ENCODE measurements at regions not wholly inside any gene's neighbourhood (a gene's known extent, or its start where the extent isn't known, plus 50 kb on each side); places are given as distances from the start of the nearest gene placed in this dataset.

DNA sequence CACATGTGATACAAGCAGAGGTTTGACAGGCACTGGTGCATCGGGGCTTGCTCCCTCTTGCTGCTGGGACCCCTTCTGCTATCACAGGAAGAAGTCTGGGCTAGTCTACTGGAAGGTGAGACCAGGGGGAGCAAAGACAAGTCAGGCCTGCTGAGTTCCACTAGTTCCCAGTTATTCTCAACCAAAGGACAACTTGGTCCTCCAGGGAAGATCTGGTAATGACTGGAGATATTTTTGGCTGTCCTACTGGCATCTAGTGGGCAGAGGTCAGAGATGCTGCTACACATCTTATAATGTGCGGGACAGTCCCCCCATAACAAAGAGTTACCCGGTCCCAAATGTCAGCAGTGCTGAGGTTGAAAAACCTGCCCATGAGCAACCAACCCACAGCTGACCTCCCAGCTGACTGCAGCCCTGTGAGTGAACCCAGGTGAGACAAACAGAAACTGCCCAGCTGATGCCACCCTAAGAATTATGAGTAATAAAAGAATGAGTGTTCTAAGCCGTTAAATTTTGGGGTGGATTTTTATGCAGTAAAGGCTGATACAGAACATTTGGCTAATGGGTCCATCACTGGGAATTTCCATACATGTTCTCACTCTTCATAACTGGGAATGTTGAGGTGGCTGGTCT lies 71.6 kb downstream of the NENF start (continued):
- no peak for TF ChIP-seq KDM1A (IDR thresholded peaks at IDR 0.05; ENCODE audit: borderline replicate concordance)
- no peak for TF ChIP-seq BACH1 (IDR thresholded peaks at IDR 0.05; ENCODE audit: borderline replicate concordance)
- TF ChIP-seq EP300 (IDR thresholded peaks at IDR 0.05; ENCODE audit: borderline replicate concordance in 1 of 2, control insufficient read depth in 1 of 2, low read depth in 2 of 2, low read length in 2 of 2): no peak
- no peak for TF ChIP-seq SRF (IDR thresholded peaks at IDR 0.05; ENCODE audit: low read depth in 2 of 2, low read length in 2 of 2)
- TF ChIP-seq CREB1 (IDR thresholded peaks at IDR 0.05; ENCODE audit: low read depth): no peak
- TF ChIP-seq TCF3 (IDR thresholded peaks at IDR 0.05; ENCODE audit: borderline replicate concordance, insufficient read depth, low read depth, low read length): no peak
- TF ChIP-seq BHLHE40 (IDR thresholded peaks at IDR 0.05; ENCODE audit: borderline replicate concordance in 1 of 2, low read depth in 2 of 2, low read length in 1 of 2): no peak

DNA sequence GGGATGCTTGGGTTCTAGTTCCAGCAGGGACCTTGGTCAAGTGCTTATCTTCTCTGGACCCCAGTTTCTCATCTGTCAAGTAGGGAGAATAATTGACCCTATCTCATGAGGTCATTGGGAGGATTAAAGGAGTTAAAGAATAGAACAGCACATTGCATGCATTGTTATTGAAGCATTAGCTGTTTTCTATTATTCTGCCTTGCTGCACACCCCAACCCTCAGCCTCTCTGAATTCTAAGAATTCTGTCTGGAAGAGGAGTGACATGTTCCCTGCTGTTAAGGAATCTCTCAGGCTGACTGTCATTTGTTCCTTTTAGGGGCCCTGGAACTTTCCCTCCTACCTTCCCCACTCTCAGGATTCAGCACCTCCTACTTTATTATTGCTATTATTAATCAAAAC lies 73.9 kb downstream of the NENF start:
- H2AFZ ChIP-seq (ENCODE audit: control insufficient read depth, low read depth, low read length): no peak overlapping the region
- peaks cover 5% of the 10 kb centered on the region; the same call in 1 of the 2 replicates for H3K4me1 ChIP-seq (ENCODE audit: control insufficient read depth, insufficient read depth, low read length)
- intact Hi-C loops (cut with micrococcal nuclease; ENCODE audit: unreplicated experiment): no loop called here
- H3K9me3 ChIP-seq (replicated peaks; ENCODE audit: control insufficient read depth, insufficient read depth, low read length): no peaks in the 10 kb centered on the region; the same call in 2 of the 3 replicates
- DNase-seq (ENCODE audit: low read depth, low spot score) (no peak), FAIRE-seq (no peak), ATAC-seq (no peak)
- no peaks in the 10 kb centered on the region for H3K36me3 ChIP-seq (ENCODE audit: control insufficient read depth in 2 of 2, insufficient read depth in 2 of 2, low read length in 1 of 2)
- H3K79me2 ChIP-seq (ENCODE audit: control insufficient read depth, insufficient read depth, low read length): no peaks in the 10 kb centered on the region
- H3K4me2 ChIP-seq (ENCODE audit: control insufficient read depth, insufficient read depth): no peak overlapping the region
- H3K27ac ChIP-seq (ENCODE audit: control insufficient read depth, insufficient read depth): no peak overlapping the region
- in situ Hi-C loops (cut with MboI): no loop called here
- no peak overlapping the region for H3K9ac ChIP-seq (ENCODE audit: control insufficient read depth, insufficient read depth, low read length)
- ChIA-PET SMC1A (ENCODE audit: uncharacterized antibody, unreplicated experiment) (no interaction called here), POLR2A (no interaction called here), CTCF (no interaction called here), RAD21 (ENCODE audit: unreplicated experiment) (no interaction called here)
- H3K27me3 ChIP-seq (replicated peaks in 1 of 2; ENCODE audit: control insufficient read depth in 2 of 2, insufficient read depth in 2 of 2, low read length in 1 of 2): no peaks in the 10 kb centered on the region; a peak in 1 of 4 replicates
- TF ChIP-seq BHLHE40 (IDR thresholded peaks at IDR 0.05; ENCODE audit: borderline replicate concordance in 1 of 2, low read depth in 2 of 2, low read length in 1 of 2): no peak
- TF ChIP-seq CBX3 (IDR thresholded peaks at IDR 0.05; ENCODE audit: borderline replicate concordance, low read depth): no peak
- TF ChIP-seq, protein P1, sequence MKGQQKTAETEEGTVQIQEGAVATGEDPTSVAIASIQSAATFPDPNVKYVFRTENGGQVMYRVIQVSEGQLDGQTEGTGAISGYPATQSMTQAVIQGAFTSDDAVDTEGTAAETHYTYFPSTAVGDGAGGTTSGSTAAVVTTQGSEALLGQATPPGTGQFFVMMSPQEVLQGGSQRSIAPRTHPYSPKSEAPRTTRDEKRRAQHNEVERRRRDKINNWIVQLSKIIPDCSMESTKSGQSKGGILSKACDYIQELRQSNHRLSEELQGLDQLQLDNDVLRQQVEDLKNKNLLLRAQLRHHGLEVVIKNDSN (IDR thresholded peaks at IDR 0.05; ENCODE audit: borderline replicate concordance, extremely low read length, insufficient read depth, low read depth, low read length): no peak
- no peak for TF ChIP-seq ATF3 (IDR thresholded peaks at IDR 0.05; ENCODE audit: borderline replicate concordance, extremely low read depth, low read depth, low read length)
- no peak for TF ChIP-seq IRF4 (IDR thresholded peaks at IDR 0.05; ENCODE audit: low read depth, low read length)
- no peak for TF ChIP-seq YBX1 (IDR thresholded peaks at IDR 0.05)
- TF ChIP-seq NBN (IDR thresholded peaks at IDR 0.05): no peak
- TF ChIP-seq KLF5 (IDR thresholded peaks at IDR 0.05; ENCODE audit: partially characterized antibody): no peak
- no peak for TF ChIP-seq TCF7 (IDR thresholded peaks at IDR 0.05; ENCODE audit: borderline replicate concordance)
- no peak for TF ChIP-seq IKZF1 (conservative IDR thresholded peaks at IDR 0.05)
- TF ChIP-seq, protein P2, sequence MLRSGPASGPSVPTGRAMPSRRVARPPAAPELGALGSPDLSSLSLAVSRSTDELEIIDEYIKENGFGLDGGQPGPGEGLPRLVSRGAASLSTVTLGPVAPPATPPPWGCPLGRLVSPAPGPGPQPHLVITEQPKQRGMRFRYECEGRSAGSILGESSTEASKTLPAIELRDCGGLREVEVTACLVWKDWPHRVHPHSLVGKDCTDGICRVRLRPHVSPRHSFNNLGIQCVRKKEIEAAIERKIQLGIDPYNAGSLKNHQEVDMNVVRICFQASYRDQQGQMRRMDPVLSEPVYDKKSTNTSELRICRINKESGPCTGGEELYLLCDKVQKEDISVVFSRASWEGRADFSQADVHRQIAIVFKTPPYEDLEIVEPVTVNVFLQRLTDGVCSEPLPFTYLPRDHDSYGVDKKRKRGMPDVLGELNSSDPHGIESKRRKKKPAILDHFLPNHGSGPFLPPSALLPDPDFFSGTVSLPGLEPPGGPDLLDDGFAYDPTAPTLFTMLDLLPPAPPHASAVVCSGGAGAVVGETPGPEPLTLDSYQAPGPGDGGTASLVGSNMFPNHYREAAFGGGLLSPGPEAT (IDR thresholded peaks at IDR 0.05; ENCODE audit: low read depth): no peak
- no peak for TF ChIP-seq SP1 (IDR thresholded peaks at IDR 0.05; ENCODE audit: low read depth, low read length)
- no peak for TF ChIP-seq BMI1 (IDR thresholded peaks at IDR 0.05; ENCODE audit: borderline replicate concordance)
- BruUV-seq (replicated peaks): no TSS peak
- H3K4me3 ChIP-seq: no peak overlapping the region
- H4K20me1 ChIP-seq (ENCODE audit: control insufficient read depth, insufficient read depth): no peaks in the 10 kb centered on the region
